ENCODE measurements at regions not wholly inside any gene's neighbourhood (a gene's known extent, or its start where the extent isn't known, plus 50 kb on each side); places are given as distances from the start of the nearest gene placed in this dataset.

- no peak for TF ChIP-seq CTCF (IDR thresholded peaks at IDR 0.05)
- no peak overlapping the region for H3K9ac ChIP-seq
Observed at GRCh38 chr5:39992617-39993202, 567.9 kb upstream of the DAB2 start.

GRCh38 chr5:39986614-39987013, 561.8 kb upstream of the DAB2 start:
- no peak overlapping the region for H2AFZ ChIP-seq
- H3K27ac ChIP-seq, result no peak overlapping the region
- H3K9ac ChIP-seq, result no peak overlapping the region
- TF ChIP-seq CTCF (IDR thresholded peaks at IDR 0.05), result no peak
- H3K4me3 ChIP-seq (ENCODE audit: low read depth, low read length), result no peak overlapping the region
- no peaks in the 10 kb centered on the region for H3K79me2 ChIP-seq
- H3K4me2 ChIP-seq (ENCODE audit: low read length), result no peak overlapping the region
- H3K9me3 ChIP-seq (ENCODE audit: control insufficient read depth, low read length), result no peaks in the 10 kb centered on the region
- no peaks in the 10 kb centered on the region for H3K27me3 ChIP-seq (ENCODE audit: control insufficient read depth, insufficient read depth, low read length)
- H3K4me1 ChIP-seq, result no peaks in the 10 kb centered on the region
- H3K36me3 ChIP-seq (ENCODE audit: control insufficient read depth, insufficient read depth, low read length), result no peaks in the 10 kb centered on the region

More at GRCh38 chr5:39992617-39993202, 567.9 kb upstream of the DAB2 start:
- Histone ChIP-seq H3K79me2 (no peaks in the 10 kb centered on the region), H3K27ac (no peak overlapping the region), H3K4me1 (no peaks in the 10 kb centered on the region), H3K4me3 (ENCODE audit: low read depth, low read length) (no peak overlapping the region), H3K36me3 (ENCODE audit: control insufficient read depth, insufficient read depth, low read length) (no peaks in the 10 kb centered on the region), H3K27me3 (ENCODE audit: control insufficient read depth, insufficient read depth, low read length) (no peaks in the 10 kb centered on the region), H2AFZ (no peak overlapping the region), H3K9me3 (ENCODE audit: control insufficient read depth, low read length) (no peaks in the 10 kb centered on the region), H3K4me2 (ENCODE audit: low read length) (no peak overlapping the region)

- H2AFZ ChIP-seq, result no peak overlapping the region
- no peak overlapping the region for H3K4me2 ChIP-seq (ENCODE audit: low read length)
- H3K4me1 ChIP-seq, result no peaks in the 10 kb centered on the region
- H3K27me3 ChIP-seq (ENCODE audit: control insufficient read depth, insufficient read depth, low read length), result no peaks in the 10 kb centered on the region
- H3K9ac ChIP-seq, result no peak overlapping the region
- H3K27ac ChIP-seq, result no peak overlapping the region
- no peak overlapping the region for H3K4me3 ChIP-seq (ENCODE audit: low read depth, low read length)
- no peaks in the 10 kb centered on the region for H3K36me3 ChIP-seq (ENCODE audit: control insufficient read depth, insufficient read depth, low read length)
- H3K79me2 ChIP-seq, result no peaks in the 10 kb centered on the region
- H3K9me3 ChIP-seq (ENCODE audit: control insufficient read depth, low read length), result no peaks in the 10 kb centered on the region
- no peak for TF ChIP-seq CTCF (IDR thresholded peaks at IDR 0.05)
Observed at GRCh38 chr5:39980056-39980455, 555.3 kb upstream of the DAB2 start.

GRCh38 chr5:39977066-39977655, 552.4 kb upstream of the DAB2 start:
- H3K79me2 ChIP-seq, result no peaks in the 10 kb centered on the region
- no peaks in the 10 kb centered on the region for H3K27me3 ChIP-seq (ENCODE audit: control insufficient read depth, insufficient read depth, low read length)
- no peaks in the 10 kb centered on the region for H3K36me3 ChIP-seq (ENCODE audit: control insufficient read depth, insufficient read depth, low read length)
- TF ChIP-seq CTCF (IDR thresholded peaks at IDR 0.05), result no peak
- H3K4me1 ChIP-seq, result no peaks in the 10 kb centered on the region
- no peak overlapping the region for H2AFZ ChIP-seq
- no peaks in the 10 kb centered on the region for H3K9me3 ChIP-seq (ENCODE audit: control insufficient read depth, low read length)
- no peak overlapping the region for H3K4me3 ChIP-seq (ENCODE audit: low read depth, low read length)
- no peak overlapping the region for H3K27ac ChIP-seq
- no peak overlapping the region for H3K9ac ChIP-seq
- H3K4me2 ChIP-seq (ENCODE audit: low read length), result no peak overlapping the region
